ENCODE measurements at regions not wholly inside any gene's neighbourhood (a gene's known extent, or its start where the extent isn't known, plus 50 kb on each side); places are given as distances from the start of the nearest gene placed in this dataset.
A peak's percentile ranks its signal among the peaks of the same experiment; 100 is the strongest.

- Histone ChIP-seq H3K79me2 (ENCODE audit: control insufficient read depth, insufficient read depth, low read length) (no peaks in the 10 kb centered on the region), H3K27ac (ENCODE audit: control insufficient read depth, insufficient read depth, low read length) (no peak overlapping the region), H3K4me1 (ENCODE audit: control insufficient read depth, extremely low read depth, insufficient read depth, low read length) (peaks cover 14% of the 10 kb centered on the region), H3K9ac (ENCODE audit: control insufficient read depth, extremely low read depth, insufficient read depth, low read length) (no peak overlapping the region), H2AFZ (ENCODE audit: control insufficient read depth, low read length) (no peak overlapping the region), H3K9me1 (ENCODE audit: control insufficient read depth, extremely low read depth, insufficient read depth, low read length) (no peaks in the 10 kb centered on the region), H3K36me3 (ENCODE audit: control insufficient read depth in 2 of 2, extremely low read depth in 1 of 2, insufficient read depth in 2 of 2, low read length in 2 of 2) (no peaks in the 10 kb centered on the region), H4K20me1 (ENCODE audit: control insufficient read depth, extremely low read depth, insufficient read depth, low read length) (no peaks in the 10 kb centered on the region), H3K4me2 (ENCODE audit: control insufficient read depth, extremely low read depth, insufficient read depth, low read depth, low read length) (no peak overlapping the region), H3K27me3 (ENCODE audit: control insufficient read depth, extremely low read depth, insufficient read depth, low read length) (peaks cover 22% of the 10 kb centered on the region), H3K9me3 (ENCODE audit: control insufficient read depth, low read depth, low read length) (no peaks in the 10 kb centered on the region), H3K4me3 (ENCODE audit: control insufficient read depth in 2 of 3, extremely low read depth in 1 of 3, insufficient read depth in 2 of 3, low read depth in 1 of 3, low read length in 3 of 3) (no peak overlapping the region)
- dilution Hi-C loops (cut with MboI; ENCODE audit: extremely low pct_ligation_motif_present, low sequenced_read_pairs) = no loop called here
- no peak for DNase-seq (ENCODE audit: low read depth, low spot score)
- FAIRE-seq = no peak
- TF ChIP-seq CTCF (optimal IDR thresholded peaks at IDR 0.05 in 1 of 3, IDR thresholded peaks at IDR 0.05 in 1 of 3, conservative IDR thresholded peaks at IDR 0.05 in 1 of 3; ENCODE audit: extremely low read depth in 1 of 3, insufficient read depth in 2 of 3, low read length in 3 of 3) (no peak), EZH2 (IDR thresholded peaks at IDR 0.05; ENCODE audit: low read length) (no peak)
Measured at GRCh38 chr1:232335741-232336293, 294.1 kb downstream of the SIPA1L2 start.

GRCh38 chr1:232335261-232335660 lies 294.7 kb downstream of the SIPA1L2 start:
- Histone ChIP-seq H3K27ac (ENCODE audit: control insufficient read depth, insufficient read depth, low read length) (no peak overlapping the region), H4K20me1 (ENCODE audit: control insufficient read depth, extremely low read depth, insufficient read depth, low read length) (no peaks in the 10 kb centered on the region), H3K9me1 (ENCODE audit: control insufficient read depth, extremely low read depth, insufficient read depth, low read length) (no peaks in the 10 kb centered on the region), H3K4me3 (ENCODE audit: control insufficient read depth in 2 of 3, extremely low read depth in 1 of 3, insufficient read depth in 2 of 3, low read depth in 1 of 3, low read length in 3 of 3) (no peak overlapping the region), H3K27me3 (ENCODE audit: control insufficient read depth, extremely low read depth, insufficient read depth, low read length) (peaks cover 18% of the 10 kb centered on the region), H3K4me2 (ENCODE audit: control insufficient read depth, extremely low read depth, insufficient read depth, low read depth, low read length) (peak overlapping the region; percentile 35), H3K9ac (ENCODE audit: control insufficient read depth, extremely low read depth, insufficient read depth, low read length) (no peak overlapping the region), H3K79me2 (ENCODE audit: control insufficient read depth, insufficient read depth, low read length) (no peaks in the 10 kb centered on the region), H3K9me3 (ENCODE audit: control insufficient read depth, low read depth, low read length) (no peaks in the 10 kb centered on the region), H2AFZ (ENCODE audit: control insufficient read depth, low read length) (no peak overlapping the region), H3K4me1 (ENCODE audit: control insufficient read depth, extremely low read depth, insufficient read depth, low read length) (peaks cover 14% of the 10 kb centered on the region), H3K36me3 (ENCODE audit: control insufficient read depth in 2 of 2, extremely low read depth in 1 of 2, insufficient read depth in 2 of 2, low read length in 2 of 2) (no peaks in the 10 kb centered on the region)
- TF ChIP-seq CTCF (optimal IDR thresholded peaks at IDR 0.05 in 1 of 3, IDR thresholded peaks at IDR 0.05 in 1 of 3, conservative IDR thresholded peaks at IDR 0.05 in 1 of 3; ENCODE audit: extremely low read depth in 1 of 3, insufficient read depth in 2 of 3, low read length in 3 of 3) = no peak
- no peak for TF ChIP-seq EZH2 (IDR thresholded peaks at IDR 0.05; ENCODE audit: low read length)
- DNase-seq (ENCODE audit: low read depth, low spot score) (no peak), FAIRE-seq (no peak)
- dilution Hi-C loops (cut with MboI; ENCODE audit: extremely low pct_ligation_motif_present, low sequenced_read_pairs) = no loop called here

Measured in keratinocyte (primary cell).